Glutamatergic neuron (in vitro differentiated cells): ENCODE measurements at regions not wholly inside any gene's neighbourhood (a gene's known extent, or its start where the extent isn't known, plus 50 kb on each side); places are given as distances from the start of the nearest gene placed in this dataset.

Experiments used
- DNase-seq: peaks from one replicate; pipeline ENCODE4 v3.0.0; 2022
- H3K27ac Mint-ChIP-seq: one replicate; pipeline ENCODE4 v1.8.0; 2020; ENCODE audit warnings: mild to moderate bottlenecking, mixed read lengths, inconsistent platforms; ENCODE audit not compliant: unreplicated experiment
- H3K27me3 Mint-ChIP-seq: one replicate; pipeline ENCODE4 v1.8.0; 2020; ENCODE audit warnings: mild to moderate bottlenecking, moderate library complexity, mixed read lengths, inconsistent platforms; ENCODE audit not compliant: unreplicated experiment
- H3K36me3 Mint-ChIP-seq: one replicate; pipeline ENCODE4 v1.8.0; 2020; ENCODE audit warnings: mild to moderate bottlenecking, mixed read lengths, inconsistent platforms; ENCODE audit not compliant: unreplicated experiment
- H3K4me1 Mint-ChIP-seq: one replicate; pipeline ENCODE4 v1.8.0; 2020; ENCODE audit warnings: mild to moderate bottlenecking, low read depth, mixed read lengths, inconsistent platforms; ENCODE audit not compliant: unreplicated experiment
- H3K4me3 Mint-ChIP-seq: one replicate; pipeline ENCODE4 v1.8.0; 2020; ENCODE audit warnings: mild to moderate bottlenecking, mixed read lengths, inconsistent platforms; ENCODE audit not compliant: unreplicated experiment
- H3K9me3 Mint-ChIP-seq: one replicate; pipeline ENCODE4 v1.8.0; 2020; ENCODE audit warnings: mild to moderate bottlenecking, moderate library complexity, mixed read lengths, inconsistent platforms; ENCODE audit not compliant: unreplicated experiment
- CTCF ChIP-seq: fragments of 200-600 bp; sonication (generic); IDR thresholded peaks from one replicate; pipeline ENCODE4 v1.5.0; 2021; ENCODE audit not compliant: partially characterized antibody, unreplicated experiment

GRCh38 chr3:55364421-55364820, 122.7 kb downstream of the WNT5A start:
- Mint-ChIP-seq H3K27ac (no peak overlapping the region), H3K36me3 (no peaks in the 10 kb centered on the region), H3K27me3 (no peaks in the 10 kb centered on the region), H3K4me3 (no peak overlapping the region), H3K4me1 (no peaks in the 10 kb centered on the region), H3K9me3 (no peaks in the 10 kb centered on the region)
- no peak for TF ChIP-seq CTCF
- no peak for DNase-seq

GRCh38 chr3:55362210-55362960, 124.7 kb downstream of the WNT5A start:
- no peaks in the 10 kb centered on the region for H3K36me3 Mint-ChIP-seq
- no peaks in the 10 kb centered on the region for H3K27me3 Mint-ChIP-seq
- H3K4me3 Mint-ChIP-seq = no peak overlapping the region
- no peaks in the 10 kb centered on the region for H3K4me1 Mint-ChIP-seq
- H3K9me3 Mint-ChIP-seq = no peaks in the 10 kb centered on the region
- no peak for DNase-seq
- H3K27ac Mint-ChIP-seq = no peak overlapping the region
- no peak for TF ChIP-seq CTCF

- DNase-seq = no peak
- Mint-ChIP-seq H3K4me1 (no peaks in the 10 kb centered on the region), H3K27me3 (no peaks in the 10 kb centered on the region), H3K36me3 (no peaks in the 10 kb centered on the region), H3K27ac (no peak overlapping the region), H3K4me3 (no peak overlapping the region), H3K9me3 (no peaks in the 10 kb centered on the region)
- TF ChIP-seq CTCF = no peak
These were observed 129.3 kb downstream of the WNT5A start for GRCh38 chr3:55357796-55358195.

- no peak overlapping the region for H3K4me3 Mint-ChIP-seq
- no peak overlapping the region for H3K27ac Mint-ChIP-seq
- TF ChIP-seq CTCF = no peak
- no peak for DNase-seq
- no peaks in the 10 kb centered on the region for H3K27me3 Mint-ChIP-seq
- no peaks in the 10 kb centered on the region for H3K36me3 Mint-ChIP-seq
- H3K9me3 Mint-ChIP-seq = no peaks in the 10 kb centered on the region
- H3K4me1 Mint-ChIP-seq = no peaks in the 10 kb centered on the region
These were observed 134.4 kb downstream of the WNT5A start for GRCh38 chr3:55352668-55353067.

- Mint-ChIP-seq H3K4me1 (no peaks in the 10 kb centered on the region), H3K27ac (no peak overlapping the region)
These were observed 137.3 kb downstream of the WNT5A start for GRCh38 chr3:55349851-55350250.

More at GRCh38 chr3:55349851-55350250, 137.3 kb downstream of the WNT5A start:
- DNase-seq = no peak
- Mint-ChIP-seq H3K27me3 (no peaks in the 10 kb centered on the region), H3K4me3 (no peak overlapping the region), H3K9me3 (no peaks in the 10 kb centered on the region), H3K36me3 (no peaks in the 10 kb centered on the region)
- TF ChIP-seq CTCF = no peak
